ENCODE measurements at regions not wholly inside any gene's neighbourhood (a gene's known extent, or its start where the extent isn't known, plus 50 kb on each side); places are given as distances from the start of the nearest gene placed in this dataset.

DNA sequence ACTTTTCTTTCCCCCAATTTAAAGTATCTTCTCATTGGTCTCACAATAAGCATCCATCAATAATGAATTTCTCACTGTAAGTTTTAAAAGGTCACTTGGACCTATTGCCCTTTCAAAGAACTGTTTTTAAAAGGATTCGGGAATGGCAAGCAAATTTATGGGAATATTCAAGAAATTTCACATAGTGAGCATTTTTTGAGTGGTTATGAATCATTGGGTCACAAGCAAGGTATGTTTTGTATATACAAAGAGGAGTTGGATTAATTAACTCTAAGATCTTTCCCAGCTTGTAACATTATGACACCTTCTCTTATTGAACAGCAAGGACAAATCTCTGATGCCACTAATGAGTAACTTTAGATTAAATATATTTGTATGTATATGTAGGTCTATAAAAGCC, 165.0 kb downstream of the MOXD1 start:
- dilution Hi-C loops (cut with MboI; ENCODE audit: extremely low pct_ligation_motif_present, low sequenced_read_pairs): no loop called here
- Histone ChIP-seq H3K9me1 (ENCODE audit: control insufficient read depth, extremely low read depth, insufficient read depth, low read length) (no peaks in the 10 kb centered on the region), H3K36me3 (ENCODE audit: control insufficient read depth in 2 of 2, extremely low read depth in 1 of 2, insufficient read depth in 2 of 2, low read length in 2 of 2) (no peaks in the 10 kb centered on the region), H3K9me3 (ENCODE audit: control insufficient read depth, low read depth, low read length) (no peaks in the 10 kb centered on the region), H3K79me2 (ENCODE audit: control insufficient read depth, insufficient read depth, low read length) (no peaks in the 10 kb centered on the region), H2AFZ (ENCODE audit: control insufficient read depth, low read length) (no peak overlapping the region), H3K27me3 (ENCODE audit: control insufficient read depth, extremely low read depth, insufficient read depth, low read length) (no peaks in the 10 kb centered on the region), H4K20me1 (ENCODE audit: control insufficient read depth, extremely low read depth, insufficient read depth, low read length) (no peaks in the 10 kb centered on the region), H3K9ac (ENCODE audit: control insufficient read depth, extremely low read depth, insufficient read depth, low read length) (no peak overlapping the region), H3K4me3 (ENCODE audit: control insufficient read depth in 2 of 3, extremely low read depth in 1 of 3, insufficient read depth in 2 of 3, low read depth in 1 of 3, low read length in 3 of 3) (no peak overlapping the region), H3K4me2 (ENCODE audit: control insufficient read depth, extremely low read depth, insufficient read depth, low read depth, low read length) (no peak overlapping the region), H3K4me1 (ENCODE audit: control insufficient read depth, extremely low read depth, insufficient read depth, low read length) (peaks cover 9% of the 10 kb centered on the region), H3K27ac (ENCODE audit: control insufficient read depth, insufficient read depth, low read length) (no peak overlapping the region)
- TF ChIP-seq EZH2 (IDR thresholded peaks at IDR 0.05; ENCODE audit: low read length): no peak
- TF ChIP-seq, protein P1, sequence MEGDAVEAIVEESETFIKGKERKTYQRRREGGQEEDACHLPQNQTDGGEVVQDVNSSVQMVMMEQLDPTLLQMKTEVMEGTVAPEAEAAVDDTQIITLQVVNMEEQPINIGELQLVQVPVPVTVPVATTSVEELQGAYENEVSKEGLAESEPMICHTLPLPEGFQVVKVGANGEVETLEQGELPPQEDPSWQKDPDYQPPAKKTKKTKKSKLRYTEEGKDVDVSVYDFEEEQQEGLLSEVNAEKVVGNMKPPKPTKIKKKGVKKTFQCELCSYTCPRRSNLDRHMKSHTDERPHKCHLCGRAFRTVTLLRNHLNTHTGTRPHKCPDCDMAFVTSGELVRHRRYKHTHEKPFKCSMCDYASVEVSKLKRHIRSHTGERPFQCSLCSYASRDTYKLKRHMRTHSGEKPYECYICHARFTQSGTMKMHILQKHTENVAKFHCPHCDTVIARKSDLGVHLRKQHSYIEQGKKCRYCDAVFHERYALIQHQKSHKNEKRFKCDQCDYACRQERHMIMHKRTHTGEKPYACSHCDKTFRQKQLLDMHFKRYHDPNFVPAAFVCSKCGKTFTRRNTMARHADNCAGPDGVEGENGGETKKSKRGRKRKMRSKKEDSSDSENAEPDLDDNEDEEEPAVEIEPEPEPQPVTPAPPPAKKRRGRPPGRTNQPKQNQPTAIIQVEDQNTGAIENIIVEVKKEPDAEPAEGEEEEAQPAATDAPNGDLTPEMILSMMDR (optimal IDR thresholded peaks at IDR 0.05 in 1 of 3, IDR thresholded peaks at IDR 0.05 in 1 of 3, conservative IDR thresholded peaks at IDR 0.05 in 1 of 3; ENCODE audit: extremely low read depth in 1 of 3, insufficient read depth in 2 of 3, low read length in 3 of 3): no peak
- DNase-seq (ENCODE audit: low read depth, low spot score): no peak
- no peak for FAIRE-seq

DNA sequence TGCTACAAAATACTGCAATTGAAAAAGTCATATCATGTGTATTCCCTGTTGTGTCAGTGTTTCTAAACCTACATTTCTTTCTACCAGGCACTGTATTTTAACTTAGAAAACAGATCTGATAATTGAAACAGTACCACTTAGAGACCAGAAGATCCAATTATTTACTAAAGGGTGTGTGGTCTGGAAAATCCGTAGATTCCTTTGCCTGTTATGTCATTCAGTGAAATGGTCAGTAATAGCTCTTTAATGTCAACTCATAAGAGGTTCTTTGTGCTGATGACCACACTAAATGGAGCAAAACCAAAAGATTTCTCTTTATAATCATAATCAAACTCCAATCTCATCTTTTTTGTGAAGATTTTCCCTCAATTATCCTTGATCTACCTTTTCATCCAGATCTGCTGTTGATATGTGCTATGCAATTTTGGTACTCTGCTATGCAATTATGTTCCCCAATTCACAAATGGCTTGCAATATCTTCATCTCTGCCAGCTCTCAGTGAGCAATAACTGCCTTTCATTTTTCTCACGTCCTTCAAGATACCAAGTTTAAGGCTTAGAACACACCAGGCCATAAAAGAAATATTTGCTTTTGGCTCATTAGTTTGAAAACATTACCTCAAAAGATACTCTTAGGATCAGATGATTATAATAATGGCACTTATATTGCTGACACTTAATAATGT, 165.5 kb downstream of the MOXD1 start:
- H3K27me3 ChIP-seq (ENCODE audit: control insufficient read depth, extremely low read depth, insufficient read depth, low read length): no peaks in the 10 kb centered on the region
- TF ChIP-seq EZH2 (IDR thresholded peaks at IDR 0.05; ENCODE audit: low read length): no peak
- TF ChIP-seq, protein P1 (optimal IDR thresholded peaks at IDR 0.05 in 1 of 3, IDR thresholded peaks at IDR 0.05 in 1 of 3, conservative IDR thresholded peaks at IDR 0.05 in 1 of 3; ENCODE audit: extremely low read depth in 1 of 3, insufficient read depth in 2 of 3, low read length in 3 of 3): no peak
- DNase-seq (ENCODE audit: low read depth, low spot score) (no peak), FAIRE-seq (no peak)
- H3K4me2 ChIP-seq (ENCODE audit: control insufficient read depth, extremely low read depth, insufficient read depth, low read depth, low read length): no peak overlapping the region
- no peaks in the 10 kb centered on the region for H3K9me3 ChIP-seq (ENCODE audit: control insufficient read depth, low read depth, low read length)
- dilution Hi-C loops (cut with MboI; ENCODE audit: extremely low pct_ligation_motif_present, low sequenced_read_pairs): no loop called here
- no peak overlapping the region for H3K4me3 ChIP-seq (ENCODE audit: control insufficient read depth in 2 of 3, extremely low read depth in 1 of 3, insufficient read depth in 2 of 3, low read depth in 1 of 3, low read length in 3 of 3)
- H3K27ac ChIP-seq (ENCODE audit: control insufficient read depth, insufficient read depth, low read length): no peak overlapping the region
- H3K9me1 ChIP-seq (ENCODE audit: control insufficient read depth, extremely low read depth, insufficient read depth, low read length): no peaks in the 10 kb centered on the region
- H2AFZ ChIP-seq (ENCODE audit: control insufficient read depth, low read length): no peak overlapping the region
- no peaks in the 10 kb centered on the region for H4K20me1 ChIP-seq (ENCODE audit: control insufficient read depth, extremely low read depth, insufficient read depth, low read length)
- H3K36me3 ChIP-seq (ENCODE audit: control insufficient read depth in 2 of 2, extremely low read depth in 1 of 2, insufficient read depth in 2 of 2, low read length in 2 of 2): no peaks in the 10 kb centered on the region
- H3K79me2 ChIP-seq (ENCODE audit: control insufficient read depth, insufficient read depth, low read length): no peaks in the 10 kb centered on the region
- no peak overlapping the region for H3K9ac ChIP-seq (ENCODE audit: control insufficient read depth, extremely low read depth, insufficient read depth, low read length)
- peaks cover 9% of the 10 kb centered on the region for H3K4me1 ChIP-seq (ENCODE audit: control insufficient read depth, extremely low read depth, insufficient read depth, low read length)

Measured in keratinocyte (primary cell).